Inferior parietal cortex (tissue), 1 donor: ENCODE measurements at regions not wholly inside any gene's neighbourhood (a gene's known extent, or its start where the extent isn't known, plus 50 kb on each side); places are given as distances from the start of the nearest gene placed in this dataset.

Source experiments
- DNase-seq: peaks from one replicate; pipeline ENCODE4 v3.0.0-alpha.2; 2016; ENCODE audit errors: extremely low spot score

- no peak for DNase-seq
Measured at GRCh38 chr4:58560736-58561135, 1450.6 kb upstream of the IGFBP7 start.

GRCh38 chr4:58553679-58554078, 1443.5 kb upstream of the IGFBP7 start:
- DNase-seq, result no peak

- no peak for DNase-seq
Measured at GRCh38 chr4:58553031-58553430, 1442.8 kb upstream of the IGFBP7 start.

DNA sequence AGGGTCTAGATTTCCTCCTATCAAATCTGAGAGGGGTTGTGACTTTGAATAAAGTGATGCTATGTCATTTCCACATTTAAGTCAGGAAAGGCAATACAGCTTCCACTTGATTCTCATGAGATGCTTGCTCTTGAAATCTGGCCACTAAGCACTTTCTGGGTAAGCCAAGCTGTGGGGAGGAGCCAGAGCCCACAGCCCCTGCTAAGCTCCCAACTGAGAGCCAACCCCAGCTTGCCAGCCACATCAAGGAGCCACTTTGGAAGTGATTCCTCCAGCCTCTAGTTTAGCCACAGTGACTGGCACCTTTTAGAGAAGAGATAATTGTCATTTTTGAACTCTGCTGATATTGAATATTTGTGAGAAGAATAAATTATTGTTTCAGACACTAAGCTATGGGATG, 1441.5 kb upstream of the IGFBP7 start:
- no peak for DNase-seq

- DNase-seq, result no peak
Measured at GRCh38 chr4:58543465-58543864, 1433.3 kb upstream of the IGFBP7 start.

DNA sequence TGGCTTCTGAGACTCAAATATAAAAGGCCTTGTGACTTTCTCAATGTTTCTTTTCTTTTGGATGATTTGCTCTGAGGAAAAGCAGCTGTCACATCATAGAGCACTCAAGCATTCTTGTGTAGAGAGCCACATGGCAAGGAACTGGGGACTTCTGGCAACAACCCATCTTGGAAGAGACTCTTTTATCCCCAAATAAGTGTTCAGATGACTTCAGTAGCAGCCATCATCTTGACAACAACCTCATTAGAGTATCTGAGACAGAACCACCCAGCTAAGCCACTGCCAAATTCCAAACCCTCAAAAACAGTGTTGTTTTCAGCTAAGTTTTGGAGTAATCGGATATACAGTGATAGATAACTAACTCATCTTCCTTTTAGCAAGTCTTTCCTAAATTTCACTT, 1431.7 kb upstream of the IGFBP7 start:
- DNase-seq, result peak; percentile 7

DNA sequence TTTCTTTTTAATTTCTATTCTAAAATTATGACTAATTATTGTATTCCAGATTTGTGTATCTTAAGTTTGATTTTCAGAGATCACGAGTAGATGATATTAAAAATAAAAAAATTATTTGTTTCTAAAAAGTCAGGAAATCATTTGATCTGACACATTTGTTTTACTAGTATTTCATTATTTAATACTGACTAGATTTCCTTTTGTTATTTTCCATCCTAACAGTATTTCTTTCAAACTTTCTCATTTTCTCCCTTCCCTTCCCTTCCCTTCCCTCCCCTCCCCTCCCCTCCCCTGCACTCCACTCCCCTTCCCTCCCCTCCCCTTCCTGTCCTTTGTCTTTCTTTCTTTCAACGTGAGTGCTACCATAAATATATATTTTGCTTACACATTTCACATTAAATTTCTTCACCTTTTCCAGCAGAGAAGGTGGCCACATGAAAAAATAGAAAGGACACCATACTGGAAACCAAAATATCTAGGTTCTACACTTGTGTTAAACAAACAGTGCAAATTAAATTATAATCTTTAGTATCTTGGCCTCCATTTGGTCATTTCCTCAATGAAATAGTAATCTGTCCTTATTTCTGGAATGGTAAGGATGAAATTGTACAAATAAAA, 1412.7 kb upstream of the IGFBP7 start:
- no peak for DNase-seq

DNA sequence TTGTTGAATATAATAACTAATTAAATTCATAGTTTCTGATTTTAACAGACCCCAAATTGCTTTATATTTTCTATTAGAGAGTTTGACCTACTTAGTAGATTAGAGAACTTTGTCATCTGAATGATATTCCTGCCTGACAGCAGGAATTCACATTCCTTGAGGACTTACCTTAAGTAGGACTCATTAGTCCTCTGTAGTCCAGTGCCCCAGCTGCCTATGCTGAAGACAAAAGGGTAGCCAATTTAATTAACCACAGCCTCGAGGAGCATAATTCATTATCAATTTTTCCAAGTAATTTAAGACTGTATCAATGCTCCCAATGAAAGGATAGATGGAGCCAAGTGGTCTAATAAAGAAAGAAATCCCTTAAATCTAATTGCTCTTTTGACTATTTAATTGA, 1405.0 kb upstream of the IGFBP7 start:
- DNase-seq, result no peak

GRCh38 chr4:58514299-58514698, 1404.1 kb upstream of the IGFBP7 start:
- DNase-seq, result no peak

DNA sequence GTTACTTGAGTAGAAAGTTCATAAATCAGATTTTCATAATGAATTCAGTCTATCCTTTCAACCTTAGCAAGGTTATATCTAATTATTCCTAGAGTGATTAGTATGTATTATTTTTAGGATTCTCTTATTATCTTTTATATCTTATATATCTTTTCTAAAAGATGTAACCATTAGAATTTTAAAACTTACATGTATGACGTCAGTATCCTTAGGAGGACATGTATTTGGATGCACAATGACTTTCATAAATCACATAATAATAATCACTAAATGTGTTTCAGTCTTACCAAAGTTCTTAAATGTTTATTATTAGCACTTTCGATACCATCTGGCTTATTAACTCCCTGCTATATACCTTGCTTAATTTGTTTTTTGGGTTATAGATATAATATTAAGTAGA, 1400.5 kb upstream of the IGFBP7 start:
- no peak for DNase-seq

- no peak for DNase-seq
Measured at GRCh38 chr4:58507079-58507478, 1396.9 kb upstream of the IGFBP7 start.

- no peak for DNase-seq
Measured at GRCh38 chr4:58502839-58503238, 1392.7 kb upstream of the IGFBP7 start.

- no peak for DNase-seq
Measured at GRCh38 chr4:58499182-58499581, 1389.0 kb upstream of the IGFBP7 start.

- DNase-seq, result no peak
Measured at GRCh38 chr4:58491620-58492019, 1381.4 kb upstream of the IGFBP7 start.

DNA sequence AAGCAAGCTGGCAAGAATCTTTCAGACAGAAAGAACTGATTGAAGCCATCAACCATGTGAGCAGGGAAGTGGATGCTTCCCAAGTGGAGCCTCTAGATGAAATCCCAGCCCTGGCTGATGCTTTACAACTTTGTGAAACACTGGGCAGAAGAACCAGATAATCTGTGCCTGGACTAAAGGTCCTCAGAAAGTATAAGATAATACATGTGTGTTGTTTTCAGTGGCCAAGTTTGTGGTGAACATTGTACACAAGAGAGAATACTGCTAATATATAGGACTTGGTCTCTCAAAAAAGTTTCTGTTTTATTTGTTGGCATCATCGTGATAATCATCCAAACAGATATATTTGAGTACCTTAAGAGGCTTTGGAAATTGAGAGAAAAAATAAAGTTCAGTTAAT, 1367.8 kb upstream of the IGFBP7 start:
- no peak for DNase-seq

GRCh38 chr4:58477513-58477912, 1367.3 kb upstream of the IGFBP7 start:
- no peak for DNase-seq

DNA sequence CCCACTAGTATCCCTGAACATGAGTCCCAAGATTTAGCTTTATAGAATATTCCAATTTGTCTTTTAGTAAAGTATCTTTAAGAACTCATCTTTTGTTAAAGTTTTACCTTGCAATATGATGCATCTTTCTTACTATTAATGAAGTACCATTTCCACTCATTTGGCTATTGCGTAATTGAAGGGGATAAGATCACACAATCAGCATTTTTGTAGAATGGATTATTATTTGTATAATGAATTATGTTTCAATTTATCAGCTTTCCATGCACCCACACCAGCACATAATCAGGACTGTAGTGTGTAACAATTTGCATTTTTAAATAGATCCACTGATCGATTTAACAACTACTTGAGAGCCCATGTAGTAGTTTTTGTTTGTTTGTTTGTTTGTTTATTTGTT, 1364.9 kb upstream of the IGFBP7 start:
- DNase-seq, result no peak

GRCh38 chr4:58465031-58465430, 1354.8 kb upstream of the IGFBP7 start:
- no peak for DNase-seq

DNA sequence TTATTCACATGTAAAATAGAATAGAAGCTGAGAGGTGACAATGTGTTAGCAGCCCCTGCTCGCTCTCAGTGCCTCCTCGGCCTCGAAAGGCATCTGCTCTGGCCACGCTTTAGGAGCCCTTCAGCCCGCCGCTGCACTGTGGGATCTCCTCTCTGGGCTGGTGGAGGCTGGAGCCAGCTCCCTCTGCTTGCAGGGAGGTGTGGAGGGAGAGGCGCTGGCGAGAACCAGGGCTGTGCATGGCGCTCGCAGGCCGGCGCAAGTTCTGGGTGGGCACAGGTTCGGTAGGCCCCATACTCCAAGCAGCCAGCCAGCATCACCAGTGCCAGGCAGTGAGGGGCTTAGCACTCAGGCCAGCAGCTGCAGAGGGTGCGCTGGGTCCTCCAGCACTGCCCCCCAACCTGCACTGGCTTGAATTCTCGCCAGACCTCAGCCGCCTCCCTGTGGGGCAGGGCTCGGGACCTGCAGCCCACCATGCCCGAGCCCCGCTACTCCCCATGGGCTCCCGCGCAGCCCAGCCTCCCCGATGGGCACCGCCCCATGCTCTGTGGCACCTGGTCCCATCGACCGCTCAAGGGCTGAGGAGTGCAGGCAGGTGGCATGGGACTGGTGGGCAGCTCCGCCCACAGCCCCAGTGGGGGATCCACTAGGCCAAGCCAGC, 1346.7 kb upstream of the IGFBP7 start:
- no peak for DNase-seq

GRCh38 chr4:58453956-58454355, 1343.8 kb upstream of the IGFBP7 start:
- no peak for DNase-seq

DNA sequence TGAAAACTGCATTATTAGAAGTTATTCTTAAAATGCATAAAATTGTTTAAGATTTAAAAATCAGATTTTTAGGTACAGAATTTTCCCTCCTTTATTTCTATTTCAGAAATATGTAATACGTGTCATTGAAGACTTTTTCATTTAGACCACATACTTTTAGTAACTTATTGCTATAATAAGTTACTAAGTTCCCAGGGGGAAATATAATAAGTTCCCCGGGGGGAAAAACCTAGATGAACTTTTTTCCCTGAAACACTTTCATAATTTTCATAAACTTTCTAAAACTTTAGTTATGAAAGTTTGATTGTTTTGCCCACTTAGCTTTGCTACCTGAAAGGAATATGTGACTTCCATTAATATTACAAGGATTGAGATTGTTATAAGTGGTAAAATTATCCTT, 1341.5 kb upstream of the IGFBP7 start:
- DNase-seq, result no peak

DNA sequence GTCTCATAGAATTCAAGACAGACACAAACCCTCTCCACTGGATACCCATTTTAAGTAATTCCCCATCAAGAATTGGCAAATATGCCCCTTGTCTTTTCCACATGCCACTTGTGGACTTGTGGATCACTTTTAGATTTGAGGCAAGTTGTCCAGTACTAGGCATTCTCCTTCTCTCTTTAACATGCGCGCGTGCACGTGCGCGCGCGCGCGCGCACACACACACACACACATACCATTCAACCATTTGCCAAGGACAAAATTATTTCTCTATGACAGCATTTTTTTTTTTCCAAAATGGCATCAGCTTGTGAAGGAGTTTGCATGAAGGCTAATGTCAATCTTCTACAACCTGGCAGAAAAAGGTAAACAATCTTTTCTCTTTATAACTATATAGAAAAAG, 1325.7 kb upstream of the IGFBP7 start:
- DNase-seq, result no peak

DNA sequence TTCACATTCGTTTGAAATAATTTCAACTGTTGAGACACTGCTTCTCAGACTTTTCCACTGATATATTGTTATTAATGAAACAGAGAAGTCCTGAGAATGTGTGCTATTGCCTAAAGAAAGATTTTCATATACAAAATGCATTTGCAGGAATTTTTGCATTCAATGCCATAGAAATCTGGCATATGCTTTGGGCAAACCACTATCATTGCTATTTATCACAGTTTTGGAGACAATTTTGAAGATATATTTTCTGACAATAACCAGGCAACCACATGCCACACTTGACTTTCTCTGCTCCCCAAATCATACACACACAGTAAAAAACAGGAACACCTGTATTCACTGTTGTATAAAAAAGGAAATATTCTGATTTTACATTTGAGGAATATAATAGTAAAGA, 1303.7 kb upstream of the IGFBP7 start:
- no peak for DNase-seq

GRCh38 chr4:58411904-58412303, 1301.7 kb upstream of the IGFBP7 start:
- no peak for DNase-seq
